OCI-LY3 (cell line): ENCODE measurements at regions not wholly inside any gene's neighbourhood (a gene's known extent, or its start where the extent isn't known, plus 50 kb on each side); places are given as distances from the start of the nearest gene placed in this dataset.

Source experiments
- H2AFZ ChIP-seq: fragments of 200-600, 300-600 bp; shearing (Covaris generic); 2 replicates; pipeline ENCODE4 v1.6.0; 2014; ENCODE audit warnings: antibody characterized with exemption, low read depth, low read length
- H3K27ac ChIP-seq: fragments of 200-600, 300-600 bp; sonication (generic); 2 replicates; pipeline ENCODE4 v1.5.1; 2014; ENCODE audit warnings: mild to moderate bottlenecking, low read length, moderate library complexity, mixed read lengths
- H3K27me3 ChIP-seq: fragments of 200-600, 300-600 bp; sonication (generic); 2 replicates; pipeline ENCODE4 v1.6.1; 2014; ENCODE audit warnings: low read depth, low read length, mixed read lengths
- H3K36me3 ChIP-seq: fragments of 200-600, 300-600 bp; sonication (generic); replicated peaks from 2 replicates; pipeline ENCODE3; 2014; ENCODE audit warnings: low read depth, low read length, mixed read lengths
- H3K4me1 ChIP-seq: fragments of 300-600, 200-600 bp; sonication (generic); 2 replicates; pipeline ENCODE4 v1.6.1; 2014; ENCODE audit warnings: low read length, mixed read lengths
- H3K4me2 ChIP-seq: fragments of 200-600, 300-600 bp; sonication (generic); 2 replicates; pipeline ENCODE4 v1.6.1; 2014; ENCODE audit warnings: low read length, mixed read lengths
- H3K4me3 ChIP-seq: fragments of 300-600, 200-600 bp; sonication (generic); 2 replicates; pipeline ENCODE4 v1.5.1; 2014; ENCODE audit warnings: antibody characterized with exemption, mild to moderate bottlenecking, low read length, moderate library complexity
- H3K79me2 ChIP-seq: fragments of 300-600, 200-600 bp; shearing (Covaris generic); 2 replicates; pipeline ENCODE4 v1.6.1; 2014; ENCODE audit warnings: mild to moderate bottlenecking, low read length, mixed read lengths
- H3K9ac ChIP-seq: fragments of 300-600, 200-600 bp; shearing (Covaris generic); 2 replicates; pipeline ENCODE4 v1.6.0; 2014; ENCODE audit warnings: mild to moderate bottlenecking, low read length, moderate library complexity
- H3K9me3 ChIP-seq: fragments of 200-600, 300-600 bp; shearing (Covaris generic); 2 replicates; pipeline ENCODE4 v1.6.1; 2014; ENCODE audit warnings: low read length, mixed read lengths; ENCODE audit not compliant: insufficient read depth
- H4K20me1 ChIP-seq: fragments of 200-600, 300-600 bp; sonication (generic); 2 replicates; pipeline ENCODE4 v1.6.1; 2016; ENCODE audit warnings: low read length, mixed read lengths; ENCODE audit not compliant: insufficient read depth
- CTCF ChIP-seq: fragments of 200-600, 300-600 bp; sonication (generic); IDR thresholded peaks from 2 replicates; pipeline ENCODE4 v1.5.1; 2014; ENCODE audit warnings: antibody characterized with exemption, low read length, low read depth
- EZH2phosphoT487 ChIP-seq: fragments of 200-600 bp; shearing (Covaris generic); IDR thresholded peaks from 2 replicates; pipeline ENCODE4 v1.6.1; 2018; ENCODE audit warnings: antibody characterized with exemption, mixed run types, low read depth

- TF ChIP-seq EZH2phosphoT487: no peak
- no peak for TF ChIP-seq CTCF
- H4K20me1 ChIP-seq: no peaks in the 10 kb centered on the region
- no peaks in the 10 kb centered on the region for H3K79me2 ChIP-seq
- H3K9me3 ChIP-seq: no peaks in the 10 kb centered on the region
- no peak overlapping the region for H3K9ac ChIP-seq
- no peak overlapping the region for H3K4me3 ChIP-seq
- no peaks in the 10 kb centered on the region for H3K4me1 ChIP-seq
- H3K27ac ChIP-seq: no peak overlapping the region
- H3K36me3 ChIP-seq: no peaks in the 10 kb centered on the region
- H3K4me2 ChIP-seq: no peak overlapping the region
- H2AFZ ChIP-seq: no peak overlapping the region
- peaks cover 6% of the 10 kb centered on the region; the same call in 1 of the 2 replicates for H3K27me3 ChIP-seq
These were observed 80.2 kb downstream of the HIF1AN start for GRCh38 chr10:100615908-100616307.

- no peak overlapping the region for H3K4me3 ChIP-seq
- H4K20me1 ChIP-seq: no peaks in the 10 kb centered on the region
- no peak overlapping the region for H3K9ac ChIP-seq
- H3K4me2 ChIP-seq: no peak overlapping the region
- no peak overlapping the region for H2AFZ ChIP-seq
- no peaks in the 10 kb centered on the region for H3K9me3 ChIP-seq
- no peak overlapping the region for H3K27ac ChIP-seq
- H3K36me3 ChIP-seq: no peaks in the 10 kb centered on the region
- H3K27me3 ChIP-seq: 0 out of 2 replicates have a peak, but pooled peaks cover 3% of the 10 kb centered on the region
- TF ChIP-seq CTCF (no peak), EZH2phosphoT487 (no peak)
- H3K79me2 ChIP-seq: no peaks in the 10 kb centered on the region
- H3K4me1 ChIP-seq: no peaks in the 10 kb centered on the region
These were observed 82.4 kb downstream of the HIF1AN start for GRCh38 chr10:100618091-100618615.

GRCh38 chr10:100618632-100619255 is 83.0 kb downstream of the HIF1AN start:
- Histone ChIP-seq H3K9me3 (no peaks in the 10 kb centered on the region), H3K4me1 (no peaks in the 10 kb centered on the region), H3K27me3 (0 out of 2 replicates have a peak, but pooled peaks cover 3% of the 10 kb centered on the region)

More at GRCh38 chr10:100618632-100619255, 83.0 kb downstream of the HIF1AN start:
- Histone ChIP-seq H2AFZ (no peak overlapping the region), H3K4me2 (no peak overlapping the region), H3K79me2 (no peaks in the 10 kb centered on the region), H3K27ac (no peak overlapping the region), H4K20me1 (no peaks in the 10 kb centered on the region), H3K4me3 (no peak overlapping the region), H3K9ac (no peak overlapping the region), H3K36me3 (no peaks in the 10 kb centered on the region)
- no peak for TF ChIP-seq EZH2phosphoT487
- TF ChIP-seq CTCF: no peak
